IPS-18c (cell line): ENCODE measurements at regions not wholly inside any gene's neighbourhood (a gene's known extent, or its start where the extent isn't known, plus 50 kb on each side); places are given as distances from the start of the nearest gene placed in this dataset.

Experiments used
- H3K4me3 ChIP-seq: 2 replicates; pipeline ENCODE4 v1.7.0; 2013; ENCODE audit warnings: low read depth, mild to moderate bottlenecking, low read length, moderate library complexity; ENCODE audit not compliant: insufficient read depth
- H3K9me3 ChIP-seq: one replicate; pipeline ENCODE4 v1.6.1; 2013; ENCODE audit warnings: mild to moderate bottlenecking, low read length, moderate library complexity; ENCODE audit not compliant: control insufficient read depth, insufficient read depth

DNA sequence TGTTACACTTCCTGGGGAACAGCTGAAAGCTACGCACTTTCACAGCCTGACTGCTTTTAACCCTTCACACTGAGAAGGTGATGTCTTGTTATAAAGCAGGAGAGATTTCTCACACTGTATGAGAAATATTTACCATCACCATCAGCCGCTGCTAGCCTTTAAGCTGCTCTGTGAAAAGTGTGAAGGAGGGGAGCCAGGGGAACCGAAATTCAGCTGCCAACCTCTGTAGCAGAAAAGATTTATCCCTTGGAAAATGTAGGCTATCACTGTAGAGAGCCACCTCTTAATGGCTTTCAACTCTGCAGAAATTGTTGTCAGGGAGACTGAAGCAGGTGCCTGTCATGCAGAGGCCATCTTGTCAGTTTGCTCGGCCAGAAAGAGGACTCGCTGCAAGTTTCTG, 145.3 kb downstream of the SP3 start:
- H3K9me3 ChIP-seq = no peaks in the 10 kb centered on the region

DNA sequence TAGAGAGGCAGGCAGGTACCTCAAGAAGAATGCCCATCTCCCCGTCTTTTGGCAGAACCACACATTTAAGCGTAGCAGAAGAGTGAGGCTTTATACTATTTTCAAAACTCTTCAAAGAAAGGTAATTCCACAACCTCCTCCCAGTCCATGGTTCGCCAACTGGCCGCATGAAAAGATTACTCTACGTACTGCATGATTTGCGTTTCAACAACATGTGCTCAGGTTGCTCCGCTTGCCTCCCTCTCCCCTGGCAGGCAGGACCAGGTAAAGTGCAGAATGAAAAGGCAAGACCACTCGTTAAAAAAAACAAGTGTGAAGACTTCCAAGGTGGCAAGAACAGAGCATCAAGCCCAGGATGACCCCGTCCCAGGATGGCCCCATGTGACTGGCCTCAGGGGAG, 143.7 kb downstream of the SP3 start:
- no peaks in the 10 kb centered on the region for H3K9me3 ChIP-seq
- no peak overlapping the region for H3K4me3 ChIP-seq

More for the DNA sequence above, 145.3 kb downstream of the SP3 start:
- H3K4me3 ChIP-seq = no peak overlapping the region

DNA sequence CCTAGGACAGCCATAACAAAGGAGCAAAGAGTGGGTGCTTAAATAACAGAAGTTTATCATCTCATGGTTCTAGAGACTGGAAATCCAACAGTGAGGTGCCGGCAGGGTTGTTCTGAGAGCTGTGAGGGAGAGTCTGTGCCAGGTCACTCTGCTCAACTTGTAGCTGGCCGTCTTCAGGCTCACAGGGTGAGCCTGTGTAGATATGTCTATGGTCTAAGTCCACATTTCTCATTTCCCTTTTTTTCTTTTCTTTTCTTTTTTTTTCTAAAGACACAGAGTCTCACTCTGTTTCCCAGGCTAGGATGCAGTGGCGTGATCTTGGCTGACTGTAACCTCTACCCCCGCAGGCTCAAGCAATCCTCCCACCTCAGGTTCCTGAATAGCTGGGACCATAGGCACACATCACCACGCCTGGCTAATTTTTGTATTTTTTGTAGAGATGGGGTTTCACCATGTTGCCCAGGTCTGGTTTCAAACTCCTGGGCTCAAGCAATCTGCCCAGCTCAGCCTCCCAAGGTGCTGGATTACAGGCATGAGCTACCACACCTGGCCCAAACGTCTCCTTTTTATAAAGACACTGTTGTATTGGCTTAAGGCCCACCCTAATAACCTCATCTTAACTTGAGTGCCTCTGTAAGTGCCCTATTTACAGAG, 142.2 kb downstream of the SP3 start:
- Histone ChIP-seq H3K4me3 (no peak overlapping the region), H3K9me3 (no peaks in the 10 kb centered on the region)

DNA sequence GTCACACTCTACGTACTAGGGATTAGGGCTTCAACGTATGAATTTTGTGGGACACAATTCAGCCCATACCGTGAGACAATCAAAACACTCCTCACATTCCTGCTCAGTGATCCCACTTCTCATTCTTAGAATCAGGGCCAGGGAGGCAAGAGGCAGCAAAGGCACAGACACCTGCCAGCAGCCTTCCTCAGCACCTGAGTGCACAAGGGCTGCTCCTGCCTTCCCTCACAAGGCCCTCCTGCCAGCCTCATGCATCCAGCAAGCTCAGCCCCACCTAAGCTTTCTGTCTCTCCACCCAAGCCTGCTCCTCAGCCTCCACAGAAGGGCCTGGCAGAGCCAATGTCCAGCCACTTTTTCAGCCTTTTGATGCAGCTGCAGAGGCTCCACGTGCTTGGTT, 141.6 kb downstream of the SP3 start:
- H3K4me3 ChIP-seq = no peak overlapping the region
- H3K9me3 ChIP-seq = no peaks in the 10 kb centered on the region

DNA sequence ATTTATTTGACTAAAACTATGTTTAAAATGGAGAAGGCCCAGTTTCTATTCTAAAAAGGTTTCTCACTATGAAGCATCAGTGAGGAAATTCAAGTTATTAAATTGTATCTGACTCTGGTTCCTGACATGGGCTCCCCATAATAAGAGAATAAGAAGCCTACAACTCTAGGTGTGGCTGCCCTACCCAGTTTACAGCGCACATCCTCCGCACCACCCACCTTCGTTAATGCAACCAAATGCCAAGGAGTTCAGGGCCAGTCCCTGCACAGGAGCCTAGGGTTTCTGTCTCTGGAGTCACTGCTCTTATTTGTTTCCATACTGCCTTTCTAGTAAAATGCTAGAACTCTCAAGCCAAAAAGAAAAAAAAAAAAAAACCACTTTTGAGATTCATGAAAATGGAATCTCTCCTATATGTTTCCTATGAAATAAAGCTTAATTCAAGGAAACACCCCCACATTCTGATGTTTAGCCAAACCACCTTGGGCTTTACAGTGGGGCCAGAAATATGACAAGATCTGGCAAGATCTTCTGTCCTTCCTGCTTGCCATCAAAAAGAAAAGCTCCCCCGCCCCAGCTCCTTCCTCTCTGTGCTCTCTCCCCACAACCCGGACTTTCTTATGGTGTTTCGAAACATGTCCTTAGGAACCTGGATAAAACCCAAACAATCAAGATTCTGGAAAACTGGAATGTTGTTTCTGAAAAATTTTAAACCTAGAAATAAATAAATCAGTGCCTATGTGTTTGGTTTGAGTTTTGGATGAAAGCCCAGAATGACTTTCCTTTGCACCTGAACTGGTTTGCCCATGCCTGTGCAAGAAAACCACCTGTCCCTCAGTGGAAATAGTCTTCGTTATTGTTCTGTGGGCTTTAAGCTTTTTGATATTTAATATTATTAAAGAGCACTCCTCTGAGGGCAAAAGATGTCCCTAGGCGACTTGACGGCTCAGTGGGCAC, 136.7 kb downstream of the SP3 start:
- H3K9me3 ChIP-seq = no peaks in the 10 kb centered on the region
- no peak overlapping the region for H3K4me3 ChIP-seq

DNA sequence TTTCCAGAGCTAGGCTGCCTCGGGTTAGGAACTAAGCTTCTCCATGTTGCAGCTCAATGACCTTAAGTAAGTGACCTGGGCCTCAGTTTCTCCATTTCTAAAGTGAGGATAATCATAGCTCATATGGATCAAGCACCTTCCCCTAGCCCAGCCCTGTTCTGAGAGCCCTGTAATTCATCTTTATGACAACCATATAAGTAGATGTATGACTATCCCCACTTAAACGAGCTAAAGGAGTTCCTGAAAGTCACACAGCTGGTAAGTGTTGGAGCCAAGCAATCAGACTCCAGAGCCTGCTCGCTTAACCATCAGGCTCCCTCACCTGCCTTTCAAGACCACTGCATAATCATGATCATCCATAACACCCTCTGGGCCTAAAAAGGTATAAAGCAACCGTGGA, 135.4 kb downstream of the SP3 start:
- H3K9me3 ChIP-seq = no peaks in the 10 kb centered on the region

DNA sequence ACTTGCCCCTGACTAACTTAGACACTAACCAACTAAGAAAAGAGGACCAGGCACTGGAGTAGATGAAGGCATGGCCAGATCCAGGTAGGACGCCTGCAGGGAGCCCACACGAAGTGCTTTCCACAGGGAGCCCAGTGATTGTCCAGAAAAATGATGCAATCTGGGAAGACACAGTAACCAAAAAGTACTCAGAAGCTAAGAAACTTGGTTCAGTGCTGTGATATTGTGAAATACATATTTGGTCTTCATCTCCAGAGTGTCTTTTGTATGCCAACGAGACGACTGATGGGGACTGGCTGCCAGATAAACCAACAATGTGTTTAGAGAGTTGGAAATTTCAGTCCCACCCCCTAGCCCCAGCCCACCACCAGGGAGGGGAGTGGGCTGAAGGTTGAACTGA, 135.0 kb downstream of the SP3 start:
- H3K9me3 ChIP-seq = no peaks in the 10 kb centered on the region

More for the DNA sequence above, 135.4 kb downstream of the SP3 start:
- H3K4me3 ChIP-seq = no peak overlapping the region

DNA sequence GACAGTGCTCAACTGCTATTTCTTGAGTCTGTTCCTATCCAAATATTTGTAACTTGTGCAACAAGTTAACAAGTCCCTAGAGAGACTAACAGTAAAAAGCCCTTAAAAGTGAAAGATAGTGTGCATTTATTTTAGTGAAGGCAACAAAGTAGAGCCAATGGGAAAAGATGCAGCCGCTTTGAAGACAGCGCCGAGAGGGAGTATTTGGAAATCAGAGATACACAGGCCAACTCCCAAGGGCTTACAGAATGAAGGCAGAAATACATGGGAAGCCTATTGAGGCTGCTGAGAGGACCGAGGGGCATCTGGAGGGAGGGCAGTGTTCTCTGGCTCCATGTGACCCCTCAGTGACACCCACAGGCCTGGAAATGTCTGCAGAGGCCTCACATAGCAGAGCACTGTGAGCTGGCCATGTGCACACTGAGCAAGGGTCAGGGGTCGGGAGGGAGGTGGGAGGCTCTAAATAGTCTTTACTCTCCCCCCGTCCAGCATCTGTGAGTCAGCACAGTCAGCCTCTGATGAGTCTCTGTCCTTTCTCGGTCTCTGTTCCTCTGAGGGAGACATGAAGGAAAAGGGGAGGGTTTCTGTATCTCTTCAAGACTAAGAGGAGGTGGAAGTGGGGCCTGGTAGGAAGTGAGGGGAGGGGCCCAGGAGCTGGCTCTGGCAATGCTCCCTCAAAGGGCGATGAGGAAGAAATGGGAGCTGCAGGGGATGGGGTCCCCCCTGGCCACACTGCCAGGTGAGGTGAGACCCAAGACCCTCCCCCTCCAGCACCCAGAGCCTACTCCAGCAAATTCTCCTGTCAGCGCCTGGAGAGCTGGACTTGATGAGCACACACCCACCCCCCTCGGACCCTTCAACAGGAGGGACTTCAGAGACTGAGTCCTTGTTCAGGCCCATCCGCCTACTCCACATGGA, 133.6 kb downstream of the SP3 start:
- no peak overlapping the region for H3K4me3 ChIP-seq
- H3K9me3 ChIP-seq = no peaks in the 10 kb centered on the region

More for the DNA sequence above, 135.0 kb downstream of the SP3 start:
- H3K4me3 ChIP-seq = no peak overlapping the region

DNA sequence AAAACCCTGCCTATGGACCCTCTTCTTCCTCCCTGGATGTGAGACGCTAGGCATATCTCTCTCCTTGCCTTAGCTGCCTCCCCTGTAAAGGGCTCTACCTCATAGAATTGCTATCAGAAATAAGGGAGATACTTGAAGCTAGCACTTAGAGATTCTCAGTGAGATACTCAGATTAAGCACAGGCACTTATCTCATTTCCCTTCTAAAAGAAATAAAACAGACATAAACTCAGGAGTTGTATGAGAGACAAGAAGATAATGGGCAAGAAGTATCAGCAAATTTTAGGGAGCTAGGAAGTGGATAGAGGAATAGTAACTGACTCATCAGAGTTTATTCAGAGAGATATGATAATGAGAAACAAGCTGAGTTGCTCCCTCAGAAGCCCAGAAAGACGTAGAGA, 131.0 kb downstream of the SP3 start:
- H3K9me3 ChIP-seq = no peaks in the 10 kb centered on the region
- no peak overlapping the region for H3K4me3 ChIP-seq

DNA sequence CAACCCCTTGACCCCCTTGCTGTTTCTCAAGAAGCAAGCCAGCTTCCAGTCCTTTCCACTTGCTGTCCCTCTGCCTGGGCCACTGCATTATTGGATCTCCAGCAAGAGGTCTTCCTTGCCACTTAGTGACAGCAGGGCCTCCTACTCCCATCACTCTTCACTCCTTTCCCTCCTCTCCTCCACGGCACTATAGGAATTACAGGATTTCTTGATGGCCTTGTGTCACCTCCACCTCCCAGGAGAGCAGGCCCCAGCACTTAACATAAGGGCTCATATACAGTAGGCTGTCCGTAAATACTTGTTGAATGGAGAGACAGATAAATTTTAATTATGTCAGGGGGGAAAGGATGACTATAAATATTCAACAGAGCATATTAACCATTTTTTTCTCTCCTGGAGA, 129.4 kb downstream of the SP3 start:
- Histone ChIP-seq H3K4me3 (no peak overlapping the region), H3K9me3 (no peaks in the 10 kb centered on the region)

DNA sequence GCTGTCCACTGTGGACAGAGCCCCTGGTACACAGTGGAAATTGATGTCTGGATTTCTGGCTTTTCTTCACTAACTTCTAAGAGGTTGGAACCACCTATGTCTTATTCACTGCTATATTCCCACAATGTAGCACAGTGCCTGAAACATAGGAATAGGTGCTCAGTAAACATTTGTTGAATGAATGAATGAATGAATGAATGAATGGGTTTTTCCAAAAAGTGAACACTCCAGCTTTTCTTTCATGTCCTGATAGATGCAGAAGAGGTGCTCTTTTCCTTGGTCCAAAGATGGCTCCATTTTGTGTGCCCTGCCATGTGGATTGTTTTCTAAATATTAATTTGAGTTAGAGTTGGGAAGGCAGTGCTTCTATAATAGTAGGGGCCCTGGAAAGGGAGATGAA, 124.1 kb downstream of the SP3 start:
- Histone ChIP-seq H3K9me3 (no peaks in the 10 kb centered on the region), H3K4me3 (no peak overlapping the region)

DNA sequence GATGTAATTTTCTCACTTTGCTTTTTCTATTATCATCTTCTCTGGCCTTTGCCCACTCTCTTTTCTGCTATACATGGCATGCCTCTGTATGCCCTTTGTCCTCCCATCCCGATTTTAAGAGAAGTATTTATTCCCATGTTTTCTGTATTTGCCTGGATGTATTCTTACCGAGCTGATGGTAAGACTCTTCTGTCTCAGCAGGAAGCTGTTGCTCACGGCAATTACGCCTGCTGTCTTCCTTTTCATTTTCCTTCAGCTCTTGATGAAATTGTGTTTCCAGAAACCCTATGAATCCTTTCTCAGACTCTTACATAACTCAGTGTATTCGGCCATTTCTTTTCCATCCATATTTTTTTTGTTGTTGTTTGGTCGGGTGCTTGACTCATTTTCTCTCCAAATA, 121.6 kb downstream of the SP3 start:
- Histone ChIP-seq H3K4me3 (no peak overlapping the region), H3K9me3 (no peaks in the 10 kb centered on the region)

DNA sequence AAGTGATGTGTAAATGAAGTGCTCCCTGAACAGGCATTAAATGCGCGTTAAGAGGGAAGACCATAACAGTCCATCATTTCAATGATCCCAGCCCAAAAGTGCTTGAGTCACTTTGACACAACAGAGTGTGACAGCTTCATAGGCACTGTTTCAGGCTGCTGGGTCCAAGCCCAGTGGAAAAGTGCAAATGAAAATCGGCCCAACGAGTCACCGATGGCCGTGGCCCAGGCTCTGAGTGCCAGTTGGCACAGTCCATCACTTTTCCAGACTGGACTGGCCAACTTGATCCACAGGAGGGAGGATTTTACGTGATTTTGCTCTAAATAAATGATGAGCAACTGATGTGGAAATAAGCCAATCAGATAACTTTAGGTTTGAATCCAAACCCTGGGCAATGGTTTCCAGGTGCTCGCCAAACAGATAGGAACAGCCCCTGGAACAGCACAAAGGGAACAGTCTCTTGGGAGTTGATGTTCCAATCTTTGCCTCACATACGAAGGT, 114.0 kb downstream of the SP3 start:
- H3K9me3 ChIP-seq = no peaks in the 10 kb centered on the region

DNA sequence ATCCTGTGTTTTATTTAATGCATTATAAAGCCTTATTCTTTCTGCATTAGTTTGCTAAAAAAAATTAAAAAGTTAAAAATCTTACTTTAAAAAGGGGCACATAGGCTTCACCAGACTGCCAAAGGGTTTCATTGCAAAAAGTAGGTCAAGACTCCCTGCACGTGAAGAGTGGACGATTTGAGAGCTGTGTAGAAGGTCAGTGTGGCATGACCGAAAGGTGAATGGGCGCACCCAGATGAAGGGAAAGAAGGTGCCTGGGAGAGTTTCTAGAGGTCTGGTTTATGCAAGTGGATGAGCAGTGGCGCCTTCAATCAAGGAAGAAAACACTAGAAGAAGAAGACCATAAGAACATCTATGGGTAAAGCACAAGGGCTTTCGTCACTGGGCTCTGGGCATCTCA, 111.0 kb downstream of the SP3 start:
- Histone ChIP-seq H3K4me3 (no peak overlapping the region), H3K9me3 (no peaks in the 10 kb centered on the region)

More for the DNA sequence above, 114.0 kb downstream of the SP3 start:
- H3K4me3 ChIP-seq = no peak overlapping the region

DNA sequence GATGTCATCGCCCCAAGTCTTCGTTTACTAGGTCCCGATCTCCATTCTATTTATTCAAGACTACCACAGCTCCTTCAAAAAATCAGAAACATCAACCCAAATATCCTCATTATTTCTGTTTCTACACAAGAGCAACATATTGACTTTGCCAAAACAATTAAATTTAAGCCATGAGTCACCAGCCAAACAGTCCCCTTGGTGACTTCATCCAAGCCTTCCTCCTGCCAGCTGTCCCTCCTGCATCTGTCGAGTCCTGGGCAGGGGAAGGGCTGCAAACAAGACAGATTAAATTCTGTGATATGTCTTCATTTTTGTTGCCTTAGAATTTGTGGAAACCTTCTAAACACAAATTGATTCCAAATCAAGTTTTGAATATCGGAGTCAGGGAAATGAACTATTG, 110.3 kb downstream of the SP3 start:
- Histone ChIP-seq H3K4me3 (no peak overlapping the region), H3K9me3 (no peaks in the 10 kb centered on the region)

DNA sequence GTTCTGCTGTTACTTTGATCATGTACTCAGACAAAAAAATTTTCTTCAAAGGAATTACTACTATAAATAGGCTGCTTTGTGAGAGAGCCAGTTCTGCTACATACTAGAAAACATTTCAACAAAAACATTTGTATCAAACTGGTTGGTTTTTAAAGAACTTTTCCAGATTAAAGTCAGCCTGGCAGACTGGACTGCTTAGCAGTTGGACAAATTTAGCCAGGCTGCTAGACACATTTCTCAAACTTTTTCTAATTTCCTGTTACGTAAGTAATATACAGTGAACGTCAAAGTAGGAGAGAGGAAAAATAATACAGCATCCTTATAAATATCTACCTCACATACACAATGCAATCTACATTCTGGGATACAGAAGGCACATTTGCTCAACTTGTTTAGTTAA, 109.5 kb downstream of the SP3 start:
- H3K9me3 ChIP-seq = no peaks in the 10 kb centered on the region
- no peak overlapping the region for H3K4me3 ChIP-seq
